Glutamatergic neuron (in vitro differentiated cells): ENCODE measurements at regions not wholly inside any gene's neighbourhood (a gene's known extent, or its start where the extent isn't known, plus 50 kb on each side); places are given as distances from the start of the nearest gene placed in this dataset.

Experiments used
- DNase-seq: peaks from one replicate; pipeline ENCODE4 v3.0.0; 2022
- H3K27ac Mint-ChIP-seq: one replicate; pipeline ENCODE4 v1.8.0; 2020; ENCODE audit warnings: mild to moderate bottlenecking, mixed read lengths, inconsistent platforms; ENCODE audit not compliant: unreplicated experiment
- H3K27me3 Mint-ChIP-seq: one replicate; pipeline ENCODE4 v1.8.0; 2020; ENCODE audit warnings: mild to moderate bottlenecking, moderate library complexity, mixed read lengths, inconsistent platforms; ENCODE audit not compliant: unreplicated experiment
- H3K36me3 Mint-ChIP-seq: one replicate; pipeline ENCODE4 v1.8.0; 2020; ENCODE audit warnings: mild to moderate bottlenecking, mixed read lengths, inconsistent platforms; ENCODE audit not compliant: unreplicated experiment
- H3K4me1 Mint-ChIP-seq: one replicate; pipeline ENCODE4 v1.8.0; 2020; ENCODE audit warnings: mild to moderate bottlenecking, low read depth, mixed read lengths, inconsistent platforms; ENCODE audit not compliant: unreplicated experiment
- H3K4me3 Mint-ChIP-seq: one replicate; pipeline ENCODE4 v1.8.0; 2020; ENCODE audit warnings: mild to moderate bottlenecking, mixed read lengths, inconsistent platforms; ENCODE audit not compliant: unreplicated experiment
- H3K9me3 Mint-ChIP-seq: one replicate; pipeline ENCODE4 v1.8.0; 2020; ENCODE audit warnings: mild to moderate bottlenecking, moderate library complexity, mixed read lengths, inconsistent platforms; ENCODE audit not compliant: unreplicated experiment
- TF ChIP-seq, protein P1 (sequence below): fragments of 200-600 bp; sonication (generic); IDR thresholded peaks from one replicate; pipeline ENCODE4 v1.5.0; 2021; ENCODE audit not compliant: partially characterized antibody, unreplicated experiment

GRCh38 chr4:173801361-173801760, 271.3 kb upstream of the HAND2 start:
- H3K27ac Mint-ChIP-seq: no peak overlapping the region
- H3K9me3 Mint-ChIP-seq: peaks cover 1% of the 10 kb centered on the region
- no peaks in the 10 kb centered on the region for H3K27me3 Mint-ChIP-seq
- no peaks in the 10 kb centered on the region for H3K4me1 Mint-ChIP-seq
- no peak for DNase-seq
- TF ChIP-seq, protein P1, sequence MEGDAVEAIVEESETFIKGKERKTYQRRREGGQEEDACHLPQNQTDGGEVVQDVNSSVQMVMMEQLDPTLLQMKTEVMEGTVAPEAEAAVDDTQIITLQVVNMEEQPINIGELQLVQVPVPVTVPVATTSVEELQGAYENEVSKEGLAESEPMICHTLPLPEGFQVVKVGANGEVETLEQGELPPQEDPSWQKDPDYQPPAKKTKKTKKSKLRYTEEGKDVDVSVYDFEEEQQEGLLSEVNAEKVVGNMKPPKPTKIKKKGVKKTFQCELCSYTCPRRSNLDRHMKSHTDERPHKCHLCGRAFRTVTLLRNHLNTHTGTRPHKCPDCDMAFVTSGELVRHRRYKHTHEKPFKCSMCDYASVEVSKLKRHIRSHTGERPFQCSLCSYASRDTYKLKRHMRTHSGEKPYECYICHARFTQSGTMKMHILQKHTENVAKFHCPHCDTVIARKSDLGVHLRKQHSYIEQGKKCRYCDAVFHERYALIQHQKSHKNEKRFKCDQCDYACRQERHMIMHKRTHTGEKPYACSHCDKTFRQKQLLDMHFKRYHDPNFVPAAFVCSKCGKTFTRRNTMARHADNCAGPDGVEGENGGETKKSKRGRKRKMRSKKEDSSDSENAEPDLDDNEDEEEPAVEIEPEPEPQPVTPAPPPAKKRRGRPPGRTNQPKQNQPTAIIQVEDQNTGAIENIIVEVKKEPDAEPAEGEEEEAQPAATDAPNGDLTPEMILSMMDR: no peak
- no peaks in the 10 kb centered on the region for H3K36me3 Mint-ChIP-seq
- no peak overlapping the region for H3K4me3 Mint-ChIP-seq

- H3K27me3 Mint-ChIP-seq: no peaks in the 10 kb centered on the region
- H3K9me3 Mint-ChIP-seq: no peaks in the 10 kb centered on the region
- DNase-seq: no peak
- no peak overlapping the region for H3K27ac Mint-ChIP-seq
- no peak overlapping the region for H3K4me3 Mint-ChIP-seq
- no peaks in the 10 kb centered on the region for H3K4me1 Mint-ChIP-seq
- TF ChIP-seq, protein P1: no peak
- H3K36me3 Mint-ChIP-seq: no peaks in the 10 kb centered on the region
Measured at GRCh38 chr4:173797296-173797695, 267.3 kb upstream of the HAND2 start.

DNA sequence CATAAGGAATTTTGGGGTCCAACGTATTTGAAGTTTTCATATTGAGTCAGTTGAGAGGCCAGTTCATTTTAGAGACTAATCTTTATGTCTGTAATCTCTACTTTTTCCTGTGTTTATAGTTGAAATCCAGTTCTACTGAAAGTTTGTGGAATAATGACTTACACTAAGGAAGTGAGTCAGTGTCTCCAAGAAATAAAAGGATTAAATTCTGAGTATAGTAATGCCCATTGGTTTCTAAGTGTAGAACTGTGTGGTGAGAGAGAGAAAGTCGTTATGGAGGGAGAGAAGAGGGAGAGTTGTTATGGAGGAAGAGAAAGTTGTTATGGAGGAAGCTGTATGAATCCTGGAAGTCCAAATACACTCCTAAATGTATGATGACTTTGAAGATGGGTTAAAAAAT, 264.6 kb upstream of the HAND2 start:
- no peaks in the 10 kb centered on the region for H3K36me3 Mint-ChIP-seq
- no peaks in the 10 kb centered on the region for H3K9me3 Mint-ChIP-seq
- TF ChIP-seq, protein P1: no peak
- H3K27me3 Mint-ChIP-seq: no peaks in the 10 kb centered on the region
- no peak overlapping the region for H3K27ac Mint-ChIP-seq
- no peaks in the 10 kb centered on the region for H3K4me1 Mint-ChIP-seq
- DNase-seq: no peak
- no peak overlapping the region for H3K4me3 Mint-ChIP-seq

DNA sequence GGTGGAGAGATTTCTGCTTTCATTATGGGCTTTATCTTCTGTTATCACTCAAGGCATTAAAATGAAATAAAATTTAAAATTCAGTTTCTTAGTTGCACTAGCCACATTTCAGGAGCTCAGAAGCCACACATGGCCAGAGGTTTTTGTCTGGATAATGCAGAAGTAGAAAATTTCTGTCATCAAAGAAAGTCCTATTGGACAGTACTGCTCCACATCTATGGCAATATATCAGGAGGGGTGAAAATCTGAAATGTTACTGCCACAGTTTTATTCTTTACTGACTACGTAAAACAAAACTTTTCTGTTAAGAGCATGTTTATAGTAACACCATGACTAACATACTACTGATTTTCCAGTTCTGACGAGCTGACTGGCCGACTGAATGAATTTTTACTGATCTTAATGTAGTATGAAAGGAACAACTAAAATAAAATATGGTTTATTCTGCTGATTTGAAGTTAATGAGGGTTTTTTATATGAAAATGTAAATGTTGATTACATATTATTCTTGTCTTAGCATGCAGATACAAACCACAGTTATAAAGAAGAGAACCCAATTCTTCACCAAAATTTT, 264.0 kb upstream of the HAND2 start:
- DNase-seq: no peak
- Mint-ChIP-seq H3K27ac (no peak overlapping the region), H3K9me3 (no peaks in the 10 kb centered on the region), H3K27me3 (no peaks in the 10 kb centered on the region), H3K4me1 (no peaks in the 10 kb centered on the region), H3K4me3 (no peak overlapping the region), H3K36me3 (no peaks in the 10 kb centered on the region)
- TF ChIP-seq, protein P1: no peak

DNA sequence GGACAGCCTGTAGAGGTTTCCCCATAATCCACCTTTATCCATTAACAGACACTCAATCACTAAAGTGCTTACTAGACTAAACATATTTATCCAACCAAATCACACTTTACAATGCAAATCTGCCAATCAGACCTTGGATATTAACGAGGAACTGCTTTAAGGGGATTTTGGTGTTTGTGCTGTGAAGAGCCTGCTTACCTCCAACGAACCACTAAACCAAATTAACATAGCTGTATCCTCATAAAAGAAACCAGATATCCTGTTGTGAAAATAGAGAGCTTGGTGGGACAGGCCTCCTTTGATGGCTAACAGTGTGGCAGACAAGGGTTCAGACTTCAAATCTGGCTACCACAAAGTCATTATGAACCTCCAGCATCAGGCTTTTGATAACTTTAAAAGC, 252.6 kb upstream of the HAND2 start:
- H3K4me3 Mint-ChIP-seq: no peak overlapping the region
- peaks cover 3% of the 10 kb centered on the region for H3K9me3 Mint-ChIP-seq
- TF ChIP-seq, protein P1: no peak
- DNase-seq: no peak
- peaks cover 6% of the 10 kb centered on the region for H3K36me3 Mint-ChIP-seq
- H3K4me1 Mint-ChIP-seq: no peaks in the 10 kb centered on the region
- H3K27me3 Mint-ChIP-seq: no peaks in the 10 kb centered on the region
- H3K27ac Mint-ChIP-seq: no peak overlapping the region
